SK-N-SH treated with all-trans-retinoic acid at 6 μM for 48 hours (cell line): ENCODE measurements at regions not wholly inside any gene's neighbourhood (a gene's known extent, or its start where the extent isn't known, plus 50 kb on each side); places are given as distances from the start of the nearest gene placed in this dataset.

Source experiments
- ATAC-seq: fragments of 200-7000 bp; cut with Tn5 transposase; 3 replicates; pipeline ENCODE4 v1.9.1; 2020; ENCODE audit warnings: mild to moderate bottlenecking, moderate library complexity
- ARNTL ChIP-seq: fragments of 450-650 bp; formaldehyde crosslinking; IDR thresholded peaks from 2 replicates; pipeline ENCODE4 v1.5.0; 2020; ENCODE audit warnings: low read depth, mild to moderate bottlenecking, moderate library complexity, borderline replicate concordance
- BACH2 ChIP-seq: fragments of 250-450 bp; sonication (Bioruptor Pico); IDR thresholded peaks from 2 replicates; pipeline ENCODE4 v1.9.0; 2021; ENCODE audit warnings: mild to moderate bottlenecking, borderline replicate concordance
- CSDC2 ChIP-seq: fragments of 250-450 bp; sonication (Bioruptor Pico); IDR thresholded peaks from 2 replicates; pipeline ENCODE4 v1.5.0; 2020; ENCODE audit warnings: mild to moderate bottlenecking, moderate library complexity
- ESRRG ChIP-seq: fragments of 250-450 bp; sonication (Bioruptor Pico); IDR thresholded peaks from 2 replicates; pipeline ENCODE4 v1.6.1; 2021; ENCODE audit warnings: mild to moderate bottlenecking
- GLIS3 ChIP-seq: fragments of 250-450 bp; sonication (Bioruptor Pico); IDR thresholded peaks from 2 replicates; pipeline ENCODE4 v1.5.0; 2020; ENCODE audit warnings: mild to moderate bottlenecking, moderate library complexity
- OSR1 ChIP-seq: fragments of 250-450 bp; sonication (Bioruptor Pico); IDR thresholded peaks from 2 replicates; pipeline ENCODE4 v1.8.0; 2022; ENCODE audit warnings: moderate library complexity, mild to moderate bottlenecking, inconsistent platforms
- PPARA ChIP-seq: fragments of 250-450 bp; sonication (Bioruptor Pico); IDR thresholded peaks from 2 replicates; pipeline ENCODE4 v1.5.0; 2020; ENCODE audit warnings: mild to moderate bottlenecking, borderline replicate concordance
- SNAI2 ChIP-seq: fragments of 250-450 bp; sonication (Bioruptor Pico); IDR thresholded peaks from 2 replicates; pipeline ENCODE4 v1.5.0; 2020; ENCODE audit warnings: mild to moderate bottlenecking, moderate library complexity
- TCF4 ChIP-seq: fragments of 250-450 bp; sonication (Bioruptor Pico); IDR thresholded peaks from 2 replicates; pipeline ENCODE4 v1.8.0; 2021; ENCODE audit warnings: mild to moderate bottlenecking, moderate library complexity, borderline replicate concordance
- TOX ChIP-seq: fragments of 250-450 bp; sonication (Bioruptor Pico); IDR thresholded peaks from 2 replicates; pipeline ENCODE4 v1.8.0; 2021; ENCODE audit warnings: mild to moderate bottlenecking, moderate library complexity, borderline replicate concordance
- ZC3H10 ChIP-seq: fragments of 250-450 bp; sonication (Bioruptor Pico); IDR thresholded peaks from 2 replicates; pipeline ENCODE4 v1.5.1; 2021; ENCODE audit warnings: mild to moderate bottlenecking, moderate library complexity
- ZFP3 ChIP-seq: fragments of 250-450 bp; sonication (Bioruptor Pico); IDR thresholded peaks from 2 replicates; pipeline ENCODE4 v1.5.0; 2020; ENCODE audit warnings: mild to moderate bottlenecking, moderate library complexity
- ZFP30 ChIP-seq: fragments of 450-650 bp; formaldehyde crosslinking; IDR thresholded peaks from 2 replicates; pipeline ENCODE4 v1.5.0; 2022; ENCODE audit warnings: mild to moderate bottlenecking, moderate library complexity
- ZNF565 ChIP-seq: fragments of 450-650 bp; formaldehyde crosslinking; conservative IDR thresholded peaks from 2 replicates; pipeline ENCODE4 v1.5.0; 2020; ENCODE audit warnings: low read depth, mild to moderate bottlenecking, moderate library complexity
- ZNF70 ChIP-seq: fragments of 450-650 bp; formaldehyde crosslinking; IDR thresholded peaks from 2 replicates; pipeline ENCODE4 v1.5.0; 2020; ENCODE audit warnings: mild to moderate bottlenecking, moderate library complexity
- ZNF8 ChIP-seq: fragments of 450-650 bp; formaldehyde crosslinking; IDR thresholded peaks from 2 replicates; pipeline ENCODE4 v1.5.0; 2020; ENCODE audit warnings: mild to moderate bottlenecking, moderate library complexity
- TF ChIP-seq, protein P1 (sequence below): fragments of 250-450 bp; sonication (Bioruptor Pico); IDR thresholded peaks from 2 replicates; pipeline ENCODE4 v1.5.0; 2020; ENCODE audit warnings: mild to moderate bottlenecking, moderate library complexity
- TF ChIP-seq, protein P2 (sequence below): fragments of 250-450 bp; sonication (Bioruptor Pico); IDR thresholded peaks from 2 replicates; pipeline ENCODE4 v1.5.1; 2020; ENCODE audit warnings: low read depth, mild to moderate bottlenecking, moderate library complexity
- TF ChIP-seq, protein P3 (sequence below): fragments of 250-450 bp; sonication (Bioruptor Pico); IDR thresholded peaks from 2 replicates; pipeline ENCODE4 v1.8.0; 2020; ENCODE audit warnings: mild to moderate bottlenecking, moderate library complexity, borderline replicate concordance
- TF ChIP-seq, protein P4 (sequence below): fragments of 250-450 bp; sonication (Bioruptor Pico); IDR thresholded peaks from 2 replicates; pipeline ENCODE4 v1.5.1; 2021; ENCODE audit warnings: mild to moderate bottlenecking, moderate library complexity
- TF ChIP-seq, protein P5 (sequence below): fragments of 250-450 bp; sonication (Bioruptor Pico); IDR thresholded peaks from 2 replicates; pipeline ENCODE4 v1.8.0; 2021; ENCODE audit warnings: low read depth, mild to moderate bottlenecking, moderate library complexity, borderline replicate concordance

DNA sequence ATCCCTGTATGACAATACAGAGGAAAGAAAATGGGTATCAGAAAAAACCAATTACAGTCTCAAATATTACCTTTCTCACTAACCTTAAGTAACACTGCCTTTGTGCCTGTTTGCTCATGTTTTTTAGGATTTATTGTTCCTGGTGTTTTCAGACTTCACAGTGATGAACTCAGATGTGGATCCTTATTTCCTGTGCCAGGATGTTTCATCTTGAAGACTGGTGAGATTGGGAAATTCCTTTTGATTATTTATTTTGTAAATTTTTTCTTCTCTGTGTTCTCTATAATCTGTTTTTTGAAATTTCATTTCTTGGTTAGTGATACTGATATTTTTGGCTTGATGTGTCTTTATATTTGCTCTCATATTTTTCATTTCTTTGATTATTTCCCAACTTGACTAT is 142.4 kb upstream of the GRIN3A start:
- ATAC-seq = no peak
- no peak for TF ChIP-seq GLIS3 (CRISPR knock-in tag)
- TF ChIP-seq, protein P1, sequence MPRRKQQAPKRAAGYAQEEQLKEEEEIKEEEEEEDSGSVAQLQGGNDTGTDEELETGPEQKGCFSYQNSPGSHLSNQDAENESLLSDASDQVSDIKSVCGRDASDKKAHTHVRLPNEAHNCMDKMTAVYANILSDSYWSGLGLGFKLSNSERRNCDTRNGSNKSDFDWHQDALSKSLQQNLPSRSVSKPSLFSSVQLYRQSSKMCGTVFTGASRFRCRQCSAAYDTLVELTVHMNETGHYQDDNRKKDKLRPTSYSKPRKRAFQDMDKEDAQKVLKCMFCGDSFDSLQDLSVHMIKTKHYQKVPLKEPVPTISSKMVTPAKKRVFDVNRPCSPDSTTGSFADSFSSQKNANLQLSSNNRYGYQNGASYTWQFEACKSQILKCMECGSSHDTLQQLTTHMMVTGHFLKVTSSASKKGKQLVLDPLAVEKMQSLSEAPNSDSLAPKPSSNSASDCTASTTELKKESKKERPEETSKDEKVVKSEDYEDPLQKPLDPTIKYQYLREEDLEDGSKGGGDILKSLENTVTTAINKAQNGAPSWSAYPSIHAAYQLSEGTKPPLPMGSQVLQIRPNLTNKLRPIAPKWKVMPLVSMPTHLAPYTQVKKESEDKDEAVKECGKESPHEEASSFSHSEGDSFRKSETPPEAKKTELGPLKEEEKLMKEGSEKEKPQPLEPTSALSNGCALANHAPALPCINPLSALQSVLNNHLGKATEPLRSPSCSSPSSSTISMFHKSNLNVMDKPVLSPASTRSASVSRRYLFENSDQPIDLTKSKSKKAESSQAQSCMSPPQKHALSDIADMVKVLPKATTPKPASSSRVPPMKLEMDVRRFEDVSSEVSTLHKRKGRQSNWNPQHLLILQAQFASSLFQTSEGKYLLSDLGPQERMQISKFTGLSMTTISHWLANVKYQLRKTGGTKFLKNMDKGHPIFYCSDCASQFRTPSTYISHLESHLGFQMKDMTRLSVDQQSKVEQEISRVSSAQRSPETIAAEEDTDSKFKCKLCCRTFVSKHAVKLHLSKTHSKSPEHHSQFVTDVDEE (CRISPR knock-in tag) = no peak
- TF ChIP-seq ARNTL (CRISPR knock-in tag) = no peak
- no peak for TF ChIP-seq ZC3H10 (CRISPR knock-in tag)
- TF ChIP-seq ZNF8 (CRISPR knock-in tag) = no peak
- TF ChIP-seq, protein P2, sequence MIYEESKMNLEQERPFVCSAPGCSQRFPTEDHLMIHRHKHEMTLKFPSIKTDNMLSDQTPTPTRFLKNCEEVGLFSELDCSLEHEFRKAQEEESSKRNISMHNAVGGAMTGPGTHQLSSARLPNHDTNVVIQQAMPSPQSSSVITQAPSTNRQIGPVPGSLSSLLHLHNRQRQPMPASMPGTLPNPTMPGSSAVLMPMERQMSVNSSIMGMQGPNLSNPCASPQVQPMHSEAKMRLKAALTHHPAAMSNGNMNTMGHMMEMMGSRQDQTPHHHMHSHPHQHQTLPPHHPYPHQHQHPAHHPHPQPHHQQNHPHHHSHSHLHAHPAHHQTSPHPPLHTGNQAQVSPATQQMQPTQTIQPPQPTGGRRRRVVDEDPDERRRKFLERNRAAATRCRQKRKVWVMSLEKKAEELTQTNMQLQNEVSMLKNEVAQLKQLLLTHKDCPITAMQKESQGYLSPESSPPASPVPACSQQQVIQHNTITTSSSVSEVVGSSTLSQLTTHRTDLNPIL = no peak
- no peak for TF ChIP-seq CSDC2 (CRISPR knock-in tag)
- TF ChIP-seq ZFP3 (CRISPR knock-in tag) = no peak
- TF ChIP-seq, protein P3, sequence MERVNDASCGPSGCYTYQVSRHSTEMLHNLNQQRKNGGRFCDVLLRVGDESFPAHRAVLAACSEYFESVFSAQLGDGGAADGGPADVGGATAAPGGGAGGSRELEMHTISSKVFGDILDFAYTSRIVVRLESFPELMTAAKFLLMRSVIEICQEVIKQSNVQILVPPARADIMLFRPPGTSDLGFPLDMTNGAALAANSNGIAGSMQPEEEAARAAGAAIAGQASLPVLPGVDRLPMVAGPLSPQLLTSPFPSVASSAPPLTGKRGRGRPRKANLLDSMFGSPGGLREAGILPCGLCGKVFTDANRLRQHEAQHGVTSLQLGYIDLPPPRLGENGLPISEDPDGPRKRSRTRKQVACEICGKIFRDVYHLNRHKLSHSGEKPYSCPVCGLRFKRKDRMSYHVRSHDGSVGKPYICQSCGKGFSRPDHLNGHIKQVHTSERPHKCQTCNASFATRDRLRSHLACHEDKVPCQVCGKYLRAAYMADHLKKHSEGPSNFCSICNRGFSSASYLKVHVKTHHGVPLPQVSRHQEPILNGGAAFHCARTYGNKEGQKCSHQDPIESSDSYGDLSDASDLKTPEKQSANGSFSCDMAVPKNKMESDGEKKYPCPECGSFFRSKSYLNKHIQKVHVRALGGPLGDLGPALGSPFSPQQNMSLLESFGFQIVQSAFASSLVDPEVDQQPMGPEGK = no peak
- no peak for TF ChIP-seq ESRRG
- no peak for TF ChIP-seq PPARA
- TF ChIP-seq ZNF565 (CRISPR knock-in tag) = no peak
- TF ChIP-seq ZFP30 (CRISPR knock-in tag) = no peak
- no peak for TF ChIP-seq ZNF70
- no peak for TF ChIP-seq BACH2 (CRISPR knock-in tag)
- TF ChIP-seq, protein P4, sequence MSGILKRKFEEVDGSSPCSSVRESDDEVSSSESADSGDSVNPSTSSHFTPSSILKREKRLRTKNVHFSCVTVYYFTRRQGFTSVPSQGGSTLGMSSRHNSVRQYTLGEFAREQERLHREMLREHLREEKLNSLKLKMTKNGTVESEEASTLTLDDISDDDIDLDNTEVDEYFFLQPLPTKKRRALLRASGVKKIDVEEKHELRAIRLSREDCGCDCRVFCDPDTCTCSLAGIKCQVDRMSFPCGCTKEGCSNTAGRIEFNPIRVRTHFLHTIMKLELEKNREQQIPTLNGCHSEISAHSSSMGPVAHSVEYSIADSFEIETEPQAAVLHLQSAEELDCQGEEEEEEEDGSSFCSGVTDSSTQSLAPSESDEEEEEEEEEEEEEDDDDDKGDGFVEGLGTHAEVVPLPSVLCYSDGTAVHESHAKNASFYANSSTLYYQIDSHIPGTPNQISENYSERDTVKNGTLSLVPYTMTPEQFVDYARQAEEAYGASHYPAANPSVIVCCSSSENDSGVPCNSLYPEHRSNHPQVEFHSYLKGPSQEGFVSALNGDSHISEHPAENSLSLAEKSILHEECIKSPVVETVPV (CRISPR knock-in tag) = no peak
- TF ChIP-seq TOX (CRISPR knock-in tag) = no peak

DNA sequence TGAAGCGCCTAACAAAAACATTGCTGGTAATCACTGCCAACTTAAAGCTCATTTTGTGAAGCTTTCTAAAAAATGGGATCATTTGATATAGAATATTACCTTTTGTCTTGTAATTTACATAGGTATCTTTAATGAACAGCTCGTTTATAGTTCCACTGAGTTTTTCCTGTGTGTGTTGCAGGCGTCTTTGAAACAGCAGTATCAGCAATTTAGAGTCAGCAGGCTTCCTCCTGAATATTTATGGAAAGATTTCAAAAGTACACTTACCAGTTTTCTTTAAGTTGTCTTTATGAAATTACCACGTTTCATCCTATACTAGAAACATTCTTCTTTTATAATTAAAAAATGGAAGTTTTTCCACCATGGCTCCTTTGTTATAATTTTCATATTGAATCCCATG is 140.3 kb upstream of the GRIN3A start:
- ATAC-seq = no peak
- TF ChIP-seq, protein P2 = no peak
- no peak for TF ChIP-seq OSR1 (CRISPR knock-in tag)
- TF ChIP-seq TOX (CRISPR knock-in tag) = no peak
- TF ChIP-seq ZFP3 (CRISPR knock-in tag) = no peak
- no peak for TF ChIP-seq SNAI2 (CRISPR knock-in tag)
- TF ChIP-seq ZNF565 (CRISPR knock-in tag) = no peak
- TF ChIP-seq, protein P5, sequence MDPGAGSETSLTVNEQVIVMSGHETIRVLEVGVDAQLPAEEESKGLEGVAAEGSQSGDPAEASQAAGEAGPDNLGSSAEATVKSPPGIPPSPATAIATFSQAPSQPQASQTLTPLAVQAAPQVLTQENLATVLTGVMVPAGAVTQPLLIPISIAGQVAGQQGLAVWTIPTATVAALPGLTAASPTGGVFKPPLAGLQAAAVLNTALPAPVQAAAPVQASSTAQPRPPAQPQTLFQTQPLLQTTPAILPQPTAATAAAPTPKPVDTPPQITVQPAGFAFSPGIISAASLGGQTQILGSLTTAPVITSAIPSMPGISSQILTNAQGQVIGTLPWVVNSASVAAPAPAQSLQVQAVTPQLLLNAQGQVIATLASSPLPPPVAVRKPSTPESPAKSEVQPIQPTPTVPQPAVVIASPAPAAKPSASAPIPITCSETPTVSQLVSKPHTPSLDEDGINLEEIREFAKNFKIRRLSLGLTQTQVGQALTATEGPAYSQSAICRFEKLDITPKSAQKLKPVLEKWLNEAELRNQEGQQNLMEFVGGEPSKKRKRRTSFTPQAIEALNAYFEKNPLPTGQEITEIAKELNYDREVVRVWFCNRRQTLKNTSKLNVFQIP = no peak
- TF ChIP-seq ARNTL (CRISPR knock-in tag) = no peak
- TF ChIP-seq TCF4 (CRISPR knock-in tag) = no peak
- TF ChIP-seq ZNF8 (CRISPR knock-in tag) = no peak
- TF ChIP-seq, protein P4 (CRISPR knock-in tag) = no peak
- TF ChIP-seq BACH2 (CRISPR knock-in tag) = no peak
- no peak for TF ChIP-seq ESRRG
- TF ChIP-seq ZC3H10 (CRISPR knock-in tag) = no peak
